Thyroid gland (tissue), 4 donors: ENCODE measurements at regions not wholly inside any gene's neighbourhood (a gene's known extent, or its start where the extent isn't known, plus 50 kb on each side); places are given as distances from the start of the nearest gene placed in this dataset.

Source experiments
- POLR2A ChIP-seq, 2 donors: fragments of 450-650 bp; IDR thresholded peaks; one replicate each; pipeline ENCODE4 v1.6.1; 2017; ENCODE audit warnings: antibody characterized with exemption in 2 of 2, mild to moderate bottlenecking in 2 of 2, moderate library complexity in 1 of 2
- TF ChIP-seq, protein P1 (sequence below), 6 experiments: fragments of 200-600 bp in 3 of 6; fragments of 450-650 bp in 3 of 6; sonication (generic) in 3 of 6; IDR thresholded peaks; one replicate each; pipeline ENCODE4 v1.5.1; 2016 to 2019; ENCODE audit warnings: antibody characterized with exemption in 6 of 6, mild to moderate bottlenecking in 2 of 6, inconsistent platforms in 1 of 6, moderate library complexity in 1 of 6

DNA sequence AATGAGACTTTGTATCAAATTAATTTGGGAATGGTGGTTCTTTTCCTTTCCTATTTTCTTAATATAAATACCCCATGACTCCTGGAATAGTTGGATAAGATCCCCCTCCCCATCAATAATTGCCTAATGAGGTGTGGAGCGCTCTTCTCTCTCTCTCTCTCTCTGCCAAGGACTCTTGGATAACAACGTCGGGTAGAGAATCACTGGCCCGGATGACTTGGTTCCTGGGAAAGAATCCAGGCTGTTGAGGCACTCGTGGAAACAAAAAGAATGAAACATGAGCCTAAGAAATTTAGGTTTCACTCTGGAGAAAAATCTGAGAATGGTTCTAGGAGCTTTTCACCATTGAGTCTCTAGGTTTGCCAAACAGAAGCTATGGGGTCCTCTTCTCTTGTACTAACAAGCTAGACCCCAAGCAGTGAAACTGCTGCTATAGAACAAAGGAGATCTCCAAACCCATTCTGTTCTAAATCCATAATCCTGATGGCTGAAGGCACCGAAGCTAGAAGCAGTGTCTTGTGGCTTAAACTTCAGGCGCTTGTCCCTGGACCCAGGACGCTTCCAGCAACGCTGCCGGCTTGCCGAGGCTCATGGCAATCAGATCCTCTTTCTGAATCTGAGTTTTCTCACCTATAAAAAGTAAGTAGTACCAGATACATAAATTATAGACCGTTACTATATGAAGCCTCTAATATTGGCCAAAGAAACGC is 241.6 kb upstream of the BTBD3 start:
- TF ChIP-seq, protein P1, sequence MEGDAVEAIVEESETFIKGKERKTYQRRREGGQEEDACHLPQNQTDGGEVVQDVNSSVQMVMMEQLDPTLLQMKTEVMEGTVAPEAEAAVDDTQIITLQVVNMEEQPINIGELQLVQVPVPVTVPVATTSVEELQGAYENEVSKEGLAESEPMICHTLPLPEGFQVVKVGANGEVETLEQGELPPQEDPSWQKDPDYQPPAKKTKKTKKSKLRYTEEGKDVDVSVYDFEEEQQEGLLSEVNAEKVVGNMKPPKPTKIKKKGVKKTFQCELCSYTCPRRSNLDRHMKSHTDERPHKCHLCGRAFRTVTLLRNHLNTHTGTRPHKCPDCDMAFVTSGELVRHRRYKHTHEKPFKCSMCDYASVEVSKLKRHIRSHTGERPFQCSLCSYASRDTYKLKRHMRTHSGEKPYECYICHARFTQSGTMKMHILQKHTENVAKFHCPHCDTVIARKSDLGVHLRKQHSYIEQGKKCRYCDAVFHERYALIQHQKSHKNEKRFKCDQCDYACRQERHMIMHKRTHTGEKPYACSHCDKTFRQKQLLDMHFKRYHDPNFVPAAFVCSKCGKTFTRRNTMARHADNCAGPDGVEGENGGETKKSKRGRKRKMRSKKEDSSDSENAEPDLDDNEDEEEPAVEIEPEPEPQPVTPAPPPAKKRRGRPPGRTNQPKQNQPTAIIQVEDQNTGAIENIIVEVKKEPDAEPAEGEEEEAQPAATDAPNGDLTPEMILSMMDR (IDR thresholded peaks at IDR 0.05): no peak
- TF ChIP-seq POLR2A (IDR thresholded peaks at IDR 0.05): no peak
